ENCODE measurements at regions not wholly inside any gene's neighbourhood (a gene's known extent, or its start where the extent isn't known, plus 50 kb on each side); places are given as distances from the start of the nearest gene placed in this dataset.
"Not testable (repeated sequence)": the region's sequence is repeated elsewhere in the genome, so short reads cannot be mapped to it uniquely, and the experiment has no call there.

DNA sequence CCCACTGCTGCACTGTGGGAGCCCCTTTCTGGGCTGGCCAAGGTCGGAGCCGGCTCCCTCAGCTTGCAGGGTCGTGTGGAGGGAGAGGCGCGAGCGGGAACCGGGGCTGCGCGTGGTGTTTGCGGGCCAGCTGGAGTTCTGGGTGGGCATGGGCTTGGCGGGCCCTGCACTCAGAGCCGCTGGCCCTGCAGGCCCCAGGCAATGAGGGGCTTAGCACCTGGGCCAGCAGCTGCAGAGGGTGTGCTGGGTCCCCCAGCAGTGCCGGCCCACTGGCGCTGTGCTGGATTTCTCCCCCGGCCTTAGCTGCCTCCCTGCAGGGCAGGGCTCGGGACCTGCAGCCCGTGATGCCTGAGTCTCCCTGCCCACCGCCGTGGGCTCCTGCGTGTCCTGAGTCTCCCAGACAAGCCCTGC, 125.3 kb downstream of the ALG10B start:
- H3K27ac Mint-ChIP-seq, H3K4me3 Mint-ChIP-seq, H3K4me1 Mint-ChIP-seq, H3K27me3 Mint-ChIP-seq, H3K9me3 Mint-ChIP-seq, H3K36me3 Mint-ChIP-seq: not testable (repeated sequence)

DNA sequence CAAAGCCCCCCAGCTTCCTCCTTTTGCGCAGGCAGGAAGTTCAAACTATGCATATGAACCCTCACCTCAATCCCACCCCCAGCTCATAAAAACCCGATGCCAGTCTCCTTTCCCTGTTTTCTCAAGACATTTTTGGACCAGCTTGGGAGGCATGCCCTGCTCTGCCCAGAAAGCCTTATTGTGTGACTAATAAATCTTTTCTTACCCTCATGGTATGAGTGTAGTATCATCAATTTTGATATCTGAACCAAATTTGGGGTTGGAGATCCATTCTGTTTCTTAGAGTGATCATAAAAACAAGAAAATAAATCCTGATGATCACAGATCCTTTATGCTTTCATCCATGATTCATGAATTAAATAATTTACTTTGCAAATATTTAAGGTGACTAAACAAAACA, 128.5 kb downstream of the ALG10B start:
- Mint-ChIP-seq H3K4me1 (no peaks in the 10 kb centered on the region), H3K27ac (no peak overlapping the region), H3K9me3 (peaks cover 2 to 3% (median 2%) of the 10 kb centered on the region in 3 donors), H3K4me3 (no peak overlapping the region), H3K27me3 (no peaks in the 10 kb centered on the region), H3K36me3 (peaks cover 2% of the 10 kb centered on the region)

DNA sequence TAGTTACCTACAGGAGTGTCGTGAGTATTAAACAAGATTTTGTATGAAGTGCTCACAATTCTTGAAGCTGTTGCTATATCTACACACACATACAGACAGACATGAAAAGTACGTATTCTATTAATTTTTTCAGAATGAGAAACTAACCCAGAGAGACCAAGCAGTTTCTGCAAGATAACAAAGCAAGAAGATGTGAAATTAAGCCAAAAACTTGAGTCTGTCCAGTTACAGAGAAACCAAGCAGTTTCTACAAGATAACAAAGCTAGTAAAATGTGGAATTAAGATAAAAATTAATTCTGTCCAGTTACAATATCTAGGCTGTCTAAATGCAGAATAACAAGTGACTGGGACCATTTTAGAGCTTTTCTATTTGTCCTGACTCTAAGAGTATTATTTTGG, 132.4 kb downstream of the ALG10B start:
- Mint-ChIP-seq H3K9me3 (peaks cover 2 to 13% (median 2%) of the 10 kb centered on the region in 3 donors), H3K27me3 (no peaks in the 10 kb centered on the region)

DNA sequence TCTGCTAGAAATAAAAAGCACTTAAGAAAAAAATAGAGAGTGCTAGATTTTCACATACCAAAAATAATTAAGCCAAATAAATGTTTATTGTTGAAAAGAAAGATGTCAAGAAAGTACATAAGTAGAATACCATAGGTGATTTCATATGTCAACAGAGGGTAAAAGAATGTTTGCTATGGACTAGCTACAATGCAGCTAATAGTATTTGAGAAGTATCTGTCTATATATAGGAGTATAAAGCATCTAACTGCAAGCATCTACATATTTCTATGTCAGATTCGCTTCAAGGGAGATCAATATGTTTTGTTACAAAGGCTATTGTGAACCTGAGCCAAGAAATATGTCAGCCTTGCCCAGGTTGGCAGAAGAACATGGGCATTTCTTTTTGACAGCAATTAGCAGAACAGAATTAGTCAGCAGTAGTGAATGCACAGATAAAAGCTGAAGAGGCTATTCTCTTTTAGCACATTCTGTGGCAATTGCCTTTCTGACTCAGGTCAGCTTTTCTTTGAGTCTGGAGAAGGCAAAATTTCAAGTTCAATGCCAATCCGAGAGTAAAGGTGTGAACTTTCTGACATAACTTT, 140.1 kb downstream of the ALG10B start:
- Mint-ChIP-seq H3K4me1 (no peaks in the 10 kb centered on the region), H3K27ac (no peak overlapping the region), H3K4me3 (no peak overlapping the region), H3K36me3 (no peaks in the 10 kb centered on the region), H3K27me3 (no peaks in the 10 kb centered on the region), H3K9me3 (peaks cover 2 to 22% (median 6%) of the 10 kb centered on the region in 3 donors)

More for the DNA sequence above, 132.4 kb downstream of the ALG10B start:
- H3K4me1 Mint-ChIP-seq = no peaks in the 10 kb centered on the region
- no peak overlapping the region for H3K27ac Mint-ChIP-seq
- no peak overlapping the region for H3K4me3 Mint-ChIP-seq
- no peaks in the 10 kb centered on the region for H3K36me3 Mint-ChIP-seq

DNA sequence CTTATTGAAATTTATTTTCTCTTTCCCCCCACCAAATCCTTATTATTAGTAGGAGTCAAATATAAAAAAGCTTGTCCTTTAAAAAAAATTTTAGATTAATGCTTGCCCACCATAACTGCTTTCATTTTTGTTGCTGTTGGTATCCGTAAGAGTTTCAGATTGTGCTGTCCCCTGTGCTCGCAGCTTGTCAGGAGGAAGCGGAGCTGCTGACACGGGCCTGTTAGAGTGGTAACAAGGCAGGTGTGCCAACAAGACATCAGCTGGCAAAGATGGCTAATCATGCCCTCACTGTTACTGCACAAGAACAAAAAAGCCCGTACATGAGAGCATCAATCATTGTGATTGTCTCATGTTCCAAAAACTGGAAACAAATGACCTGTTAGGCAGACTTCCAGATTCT, 148.4 kb downstream of the ALG10B start:
- Mint-ChIP-seq H3K4me3 (no peak overlapping the region), H3K36me3 (no peaks in the 10 kb centered on the region), H3K27me3 (no peaks in the 10 kb centered on the region), H3K9me3 (peaks cover 2 to 20% (median 4%) of the 10 kb centered on the region in 3 donors), H3K4me1 (no peaks in the 10 kb centered on the region), H3K27ac (no peak overlapping the region)

DNA sequence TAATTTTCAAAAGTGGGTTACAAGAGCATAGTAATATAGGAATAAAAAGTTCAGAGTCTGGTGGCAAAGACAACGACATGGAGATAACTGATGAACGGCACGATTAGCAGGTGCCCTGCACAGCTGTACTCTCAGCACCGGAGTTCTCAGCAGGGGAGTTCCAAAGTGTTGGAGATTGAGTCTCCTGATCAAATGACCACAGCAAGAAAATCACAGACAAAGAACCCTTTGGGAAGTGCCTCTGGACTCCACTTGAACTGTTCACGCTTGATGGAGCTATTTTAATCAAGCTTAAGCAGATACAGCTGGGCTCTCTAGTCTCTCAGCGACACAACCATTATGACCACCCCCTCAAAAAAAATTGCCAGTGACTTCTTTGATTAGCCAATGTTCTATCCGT, 153.1 kb downstream of the ALG10B start:
- Mint-ChIP-seq H3K36me3 (no peaks in the 10 kb centered on the region), H3K27ac (no peak overlapping the region), H3K27me3 (no peaks in the 10 kb centered on the region), H3K4me3 (no peak overlapping the region), H3K4me1 (no peaks in the 10 kb centered on the region), H3K9me3 (peaks cover 1 to 9% (median 5%) of the 10 kb centered on the region in 3 donors)

DNA sequence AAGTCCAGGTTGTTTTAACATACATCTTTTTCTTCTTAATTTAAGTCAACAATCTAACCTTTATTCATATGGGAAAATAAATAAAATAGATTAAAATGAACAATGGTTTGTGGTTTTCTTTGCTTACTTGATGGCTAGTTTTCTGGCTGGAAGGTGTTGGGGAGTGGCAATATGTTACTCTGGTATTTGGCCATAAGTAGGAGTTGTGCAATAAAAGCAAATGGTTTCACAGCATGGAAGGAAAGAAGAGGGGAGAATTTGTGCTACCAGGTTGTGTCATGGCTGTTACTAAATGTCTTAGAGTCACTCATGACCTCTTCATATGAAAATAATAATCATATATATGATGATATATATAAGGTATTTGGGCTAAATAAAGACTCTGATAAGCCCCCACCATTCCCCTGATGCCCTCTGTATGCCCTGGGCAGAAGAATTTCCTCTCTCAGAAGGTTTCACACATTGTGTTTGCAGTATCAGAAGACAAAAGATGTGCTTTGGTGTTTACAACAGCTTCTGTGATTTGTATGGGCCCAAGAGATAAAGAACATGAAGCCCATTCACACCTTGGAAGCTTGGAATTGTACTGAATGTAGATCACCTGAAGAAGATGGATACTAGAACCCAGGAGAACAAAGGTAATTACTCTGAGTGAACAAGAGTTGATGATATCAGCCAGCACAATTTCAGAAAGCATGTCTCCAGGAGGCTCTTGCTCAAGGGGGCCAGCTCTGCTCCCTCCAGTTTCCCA, 160.9 kb downstream of the ALG10B start:
- H3K4me3 Mint-ChIP-seq = no peak overlapping the region
- H3K27ac Mint-ChIP-seq = no peak overlapping the region
- H3K36me3 Mint-ChIP-seq = no peaks in the 10 kb centered on the region
- H3K9me3 Mint-ChIP-seq = peaks cover under 1 to 8% (median 6%) of the 10 kb centered on the region in 3 donors
- no peaks in the 10 kb centered on the region for H3K4me1 Mint-ChIP-seq
- no peaks in the 10 kb centered on the region for H3K27me3 Mint-ChIP-seq

DNA sequence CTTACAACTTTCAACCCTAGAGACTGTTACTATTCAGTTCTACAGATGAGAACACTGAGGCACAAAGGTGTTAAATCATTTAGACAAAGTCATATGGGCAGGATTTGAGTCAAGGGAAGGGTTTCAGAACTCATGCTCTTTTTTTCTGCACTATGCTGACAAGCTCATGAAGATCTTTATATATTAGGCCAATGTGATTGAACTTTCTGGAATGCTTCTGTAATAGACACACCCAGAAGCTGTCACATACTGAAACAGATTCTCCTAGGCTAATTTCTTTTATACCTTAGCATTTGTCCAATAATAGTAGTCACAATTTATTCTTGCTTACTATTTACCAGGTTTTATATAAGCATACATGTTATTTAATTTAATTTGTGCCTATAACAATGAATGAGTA, 164.0 kb downstream of the ALG10B start:
- Mint-ChIP-seq H3K36me3 (no peaks in the 10 kb centered on the region), H3K9me3 (peaks cover 0 to 6% (median 0%) of the 10 kb centered on the region in 3 donors), H3K4me1 (no peaks in the 10 kb centered on the region), H3K27ac (no peak overlapping the region), H3K27me3 (no peaks in the 10 kb centered on the region), H3K4me3 (no peak overlapping the region)

DNA sequence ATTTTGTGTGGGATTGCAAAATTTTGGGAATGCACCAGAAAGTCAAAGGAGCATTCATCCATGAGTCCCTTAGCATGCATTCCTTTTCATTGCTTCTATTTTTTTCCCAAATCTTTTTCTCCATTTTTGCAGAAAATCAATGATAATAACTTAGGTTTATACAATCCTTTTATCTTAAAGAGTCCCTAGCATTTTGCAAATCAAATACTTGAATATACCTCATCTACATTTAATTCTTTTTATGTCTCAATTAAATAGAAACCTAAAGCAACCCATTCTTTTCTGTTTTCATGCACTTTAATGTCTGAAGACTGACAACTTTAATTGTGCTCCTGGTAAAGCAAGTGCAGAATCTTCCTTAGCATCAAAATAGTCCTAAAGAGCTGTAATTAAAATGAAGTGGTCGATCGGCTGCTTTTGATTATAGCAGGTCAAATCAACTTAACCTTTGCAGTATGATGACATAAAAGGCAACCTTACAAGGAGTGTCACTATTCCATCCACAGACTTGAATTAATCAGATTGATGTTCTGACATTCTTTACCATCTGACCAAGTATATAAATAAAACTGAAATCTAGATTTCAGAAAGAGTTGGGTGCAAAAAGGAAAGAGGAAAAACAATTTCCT, 168.4 kb downstream of the ALG10B start:
- Mint-ChIP-seq H3K4me3 (no peak overlapping the region), H3K9me3 (peaks cover 0 to 3% (median 0%) of the 10 kb centered on the region in 3 donors), H3K4me1 (no peaks in the 10 kb centered on the region), H3K27ac (no peak overlapping the region), H3K27me3 (no peaks in the 10 kb centered on the region), H3K36me3 (no peaks in the 10 kb centered on the region)

DNA sequence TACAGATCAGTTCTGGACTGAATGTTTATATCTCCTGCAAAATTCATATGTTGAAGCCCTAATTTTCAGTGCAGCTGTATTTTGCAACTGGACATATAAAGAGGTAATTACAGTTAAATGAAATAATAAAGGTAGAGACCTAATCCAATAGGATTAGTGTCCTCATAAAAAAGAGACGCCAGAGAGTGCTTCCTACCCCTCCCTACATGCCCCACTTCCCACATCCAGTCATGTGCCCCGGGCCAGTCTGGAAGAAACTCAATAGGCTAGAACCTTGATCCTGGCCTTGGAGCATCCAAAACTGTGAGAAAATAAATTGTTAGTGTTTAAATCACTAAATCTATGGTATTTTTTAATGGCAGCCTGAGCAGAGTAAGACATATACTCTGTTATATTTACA, 172.3 kb downstream of the ALG10B start:
- no peaks in the 10 kb centered on the region for H3K4me1 Mint-ChIP-seq
- no peak overlapping the region for H3K27ac Mint-ChIP-seq
- H3K27me3 Mint-ChIP-seq = no peaks in the 10 kb centered on the region
- no peak overlapping the region for H3K4me3 Mint-ChIP-seq
- H3K9me3 Mint-ChIP-seq = peaks cover 3 to 6% (median 3%) of the 10 kb centered on the region in 3 donors
- H3K36me3 Mint-ChIP-seq = no peaks in the 10 kb centered on the region

DNA sequence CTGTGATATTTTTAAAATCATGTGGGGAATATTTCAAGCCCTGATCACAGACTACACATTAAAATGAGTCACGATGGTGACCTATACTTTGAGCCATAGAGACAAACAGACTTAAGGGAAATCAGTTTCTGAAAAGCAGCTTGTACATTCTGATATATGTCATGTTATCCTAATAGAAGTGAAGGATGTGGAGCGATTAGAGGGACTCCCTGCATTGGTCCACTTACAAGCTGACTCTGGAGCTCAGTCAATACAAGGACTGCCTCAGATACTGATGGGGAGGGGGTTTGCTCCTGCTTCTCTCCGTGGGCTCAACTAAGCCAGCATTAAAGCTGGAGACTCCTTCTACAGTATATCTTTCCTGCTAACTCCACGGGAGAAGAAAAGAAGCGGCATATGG, 173.5 kb downstream of the ALG10B start:
- no peak overlapping the region for H3K4me3 Mint-ChIP-seq
- peaks cover 3 to 6% (median 4%) of the 10 kb centered on the region in 3 donors for H3K9me3 Mint-ChIP-seq
- no peaks in the 10 kb centered on the region for H3K27me3 Mint-ChIP-seq
- no peaks in the 10 kb centered on the region for H3K4me1 Mint-ChIP-seq
- no peak overlapping the region for H3K27ac Mint-ChIP-seq
- H3K36me3 Mint-ChIP-seq = no peaks in the 10 kb centered on the region

DNA sequence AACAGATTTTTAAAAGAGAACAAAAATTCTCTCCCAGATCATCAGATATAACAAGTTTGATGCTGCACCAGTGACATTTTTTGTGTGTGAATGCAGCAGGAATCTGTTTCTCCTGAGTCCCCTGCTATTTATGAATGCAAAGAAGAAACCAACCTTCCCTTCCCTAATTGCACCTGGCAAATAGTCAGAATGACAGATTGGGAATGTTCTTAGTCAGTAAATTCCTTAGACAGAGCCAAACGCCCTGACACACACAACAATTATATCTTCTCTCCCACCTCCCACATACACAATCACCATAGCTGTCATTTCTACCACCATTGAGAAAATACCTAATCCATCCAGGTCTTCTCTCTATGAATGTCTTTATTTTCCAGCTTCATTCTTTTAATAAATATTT, 174.4 kb downstream of the ALG10B start:
- no peak overlapping the region for H3K27ac Mint-ChIP-seq

DNA sequence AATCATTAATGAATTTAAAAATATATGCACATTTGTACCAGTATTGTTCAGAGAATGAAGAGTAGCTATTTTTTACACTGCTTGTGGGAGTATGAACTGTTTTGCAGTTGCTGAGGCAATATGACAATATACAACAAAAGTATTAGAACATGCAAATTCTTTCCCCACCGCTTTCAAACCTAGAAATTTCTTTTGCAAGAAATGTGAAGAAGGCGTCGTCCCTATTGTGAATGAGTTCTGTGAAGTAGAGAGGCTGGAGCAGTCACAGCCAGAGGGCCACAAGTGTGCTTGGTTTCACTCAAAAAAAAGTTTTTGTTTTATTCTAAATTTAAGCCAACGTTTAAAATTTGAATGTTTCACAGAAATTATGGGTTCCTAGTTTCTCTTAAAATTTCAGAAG, 184.9 kb downstream of the ALG10B start:
- Mint-ChIP-seq H3K36me3 (no peaks in the 10 kb centered on the region), H3K4me1 (no peaks in the 10 kb centered on the region), H3K27me3 (no peaks in the 10 kb centered on the region), H3K9me3 (peaks cover 6 to 20% (median 10%) of the 10 kb centered on the region in 3 donors), H3K4me3 (no peak overlapping the region), H3K27ac (no peak overlapping the region)

More for the DNA sequence above, 174.4 kb downstream of the ALG10B start:
- Mint-ChIP-seq H3K27me3 (no peaks in the 10 kb centered on the region), H3K36me3 (no peaks in the 10 kb centered on the region), H3K4me1 (no peaks in the 10 kb centered on the region), H3K4me3 (no peak overlapping the region), H3K9me3 (peaks cover 3 to 6% (median 4%) of the 10 kb centered on the region in 3 donors)

DNA sequence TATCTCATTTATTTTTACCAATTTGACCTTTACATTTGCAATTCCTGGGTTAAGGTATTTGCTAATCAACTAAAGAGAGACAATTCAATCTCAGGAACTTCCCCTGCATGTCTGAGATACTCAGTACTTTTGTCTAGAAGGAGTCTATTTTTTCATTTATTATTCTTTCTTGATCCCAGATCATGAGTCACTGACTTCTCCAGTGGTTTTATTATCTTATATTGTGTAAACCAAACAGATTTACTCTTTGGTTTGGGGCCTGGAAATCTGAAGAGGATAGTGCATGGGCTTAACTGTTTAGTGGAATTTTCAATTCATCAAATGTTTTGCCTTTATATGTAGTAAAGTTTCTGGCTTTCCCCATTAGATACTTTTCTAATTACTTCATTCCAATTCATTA, 185.4 kb downstream of the ALG10B start:
- no peaks in the 10 kb centered on the region for H3K36me3 Mint-ChIP-seq
- H3K4me1 Mint-ChIP-seq = no peaks in the 10 kb centered on the region
- H3K4me3 Mint-ChIP-seq = no peak overlapping the region
- H3K9me3 Mint-ChIP-seq = peaks cover 6 to 20% (median 9%) of the 10 kb centered on the region in 3 donors
- H3K27me3 Mint-ChIP-seq = no peaks in the 10 kb centered on the region
- H3K27ac Mint-ChIP-seq = no peak overlapping the region

DNA sequence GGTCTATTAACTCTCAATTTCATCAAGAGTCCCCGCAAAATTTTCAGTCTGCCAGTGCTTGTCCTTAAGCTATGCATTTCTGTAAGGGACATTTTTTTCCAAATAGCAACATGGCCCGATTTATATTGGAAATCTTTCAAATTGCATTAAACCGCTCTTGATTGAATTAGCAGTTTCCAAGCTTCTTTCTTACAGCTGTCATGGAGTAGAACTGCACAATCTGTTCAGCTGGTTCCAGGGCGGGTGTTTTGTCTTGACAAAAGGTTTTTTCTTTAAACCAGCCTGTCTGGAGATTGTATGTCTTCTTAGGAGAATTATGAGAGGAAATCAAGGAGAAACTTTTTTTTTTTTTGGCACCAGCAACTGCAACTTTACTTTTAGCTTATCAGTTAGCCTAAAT, 185.8 kb downstream of the ALG10B start:
- no peak overlapping the region for H3K4me3 Mint-ChIP-seq
- H3K36me3 Mint-ChIP-seq = no peaks in the 10 kb centered on the region
- H3K4me1 Mint-ChIP-seq = no peaks in the 10 kb centered on the region
- peaks cover 6 to 16% (median 7%) of the 10 kb centered on the region in 3 donors for H3K9me3 Mint-ChIP-seq
- H3K27ac Mint-ChIP-seq = no peak overlapping the region
- H3K27me3 Mint-ChIP-seq = no peaks in the 10 kb centered on the region

DNA sequence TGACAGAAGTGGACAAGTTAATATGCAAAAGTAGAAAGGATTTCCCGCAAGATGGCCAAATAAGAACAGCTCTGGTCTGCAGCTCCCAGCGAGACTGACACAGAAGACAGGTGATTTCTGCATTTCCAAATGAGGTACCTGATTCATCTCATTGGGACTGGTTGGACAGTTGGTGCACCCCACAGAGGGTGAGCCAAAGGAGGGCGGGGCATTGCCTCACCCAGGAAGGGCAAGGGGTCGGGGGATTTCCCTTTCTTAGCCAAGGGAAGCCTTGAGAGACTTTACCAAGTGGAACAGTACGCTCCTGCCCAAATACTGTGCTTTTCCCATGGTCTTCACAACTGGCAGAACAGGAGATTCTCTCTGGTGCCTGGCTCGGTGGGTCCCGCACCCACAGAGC, 191.3 kb downstream of the ALG10B start:
- Mint-ChIP-seq H3K9me3 (peaks cover 5 to 16% (median 11%) of the 10 kb centered on the region in 3 donors), H3K4me1 (no peaks in the 10 kb centered on the region), H3K4me3 (no peak overlapping the region), H3K36me3 (no peaks in the 10 kb centered on the region), H3K27me3 (no peaks in the 10 kb centered on the region), H3K27ac (no peak overlapping the region)

Data from IgD-negative memory B cell (primary cell).